AG09319 (cell line): ENCODE measurements at regions not wholly inside any gene's neighbourhood (a gene's known extent, or its start where the extent isn't known, plus 50 kb on each side); places are given as distances from the start of the nearest gene placed in this dataset.
"Not testable (repeated sequence)": the region's sequence is repeated elsewhere in the genome, so short reads cannot be mapped to it uniquely, and the experiment has no call there.

ENCODE experiments used
- DNase-seq: peaks from one replicate; pipeline ENCODE4 v3.0.0-alpha.2; 2010; ENCODE audit warnings: low read depth; ENCODE audit errors: extremely low read depth
- CTCF ChIP-seq: IDR thresholded peaks from 2 replicates; pipeline ENCODE4 v1.5.1; 2011; ENCODE audit warnings: low read depth, mild to moderate bottlenecking, inconsistent platforms, low read length, moderate library complexity

- DNase-seq: no peak
- TF ChIP-seq CTCF: no peak
Measured at GRCh38 chr3:187856555-187856954, 111.3 kb upstream of the BCL6 start.

GRCh38 chr3:187858041-187858440, 112.8 kb upstream of the BCL6 start:
- no peak for TF ChIP-seq CTCF
- no peak for DNase-seq

- TF ChIP-seq CTCF: no peak
- DNase-seq: no peak
Measured at GRCh38 chr3:187858711-187859110, 113.4 kb upstream of the BCL6 start.

GRCh38 chr3:187862701-187863277, 117.5 kb upstream of the BCL6 start:
- DNase-seq: not testable (repeated sequence)

- TF ChIP-seq CTCF: no peak
- DNase-seq: no peak
Measured at GRCh38 chr3:187870360-187871203, 125.3 kb upstream of the BCL6 start.

- DNase-seq: no peak
- TF ChIP-seq CTCF: no peak
Measured at GRCh38 chr3:187871204-187871591, 125.9 kb upstream of the BCL6 start.

- no peak for DNase-seq
- TF ChIP-seq CTCF: no peak
Measured at GRCh38 chr3:187871848-187872247, 126.6 kb upstream of the BCL6 start.
